Testis (tissue), 2 donors: ENCODE measurements at regions not wholly inside any gene's neighbourhood (a gene's known extent, or its start where the extent isn't known, plus 50 kb on each side); places are given as distances from the start of the nearest gene placed in this dataset.
"Not testable (repeated sequence)": the region's sequence is repeated elsewhere in the genome, so short reads cannot be mapped to it uniquely, and the experiment has no call there.

Experiments
- DNase-seq: peaks from one replicate; pipeline ENCODE4 v3.0.0-alpha.2; 2019
- H3K27ac ChIP-seq, 2 donors: fragments of 200-600 bp; sonication (generic); one replicate each; pipeline ENCODE4 v1.5.1; 2019
- H3K27me3 ChIP-seq: fragments of 200-600 bp; sonication (generic); one replicate; pipeline ENCODE4 v1.5.1; 2019
- H3K36me3 ChIP-seq: fragments of 200-600 bp; sonication (generic); one replicate; pipeline ENCODE4 v1.5.1; 2017; ENCODE audit warnings: low read depth; ENCODE audit errors: missing control alignments
- H3K4me1 ChIP-seq: fragments of 200-600 bp; sonication (generic); one replicate; pipeline ENCODE4 v1.5.1; 2019
- H3K4me3 ChIP-seq, 2 donors: fragments of 200-600 bp; sonication (generic); one replicate each; pipeline ENCODE4 v1.5.1; 2017 to 2019
- H3K9me3 ChIP-seq: fragments of 200-600 bp; sonication (generic); one replicate; pipeline ENCODE4 v1.5.1; 2017
- CTCF ChIP-seq, 3 experiments: fragments of 450-650 bp in 2 of 3; fragments of 200-600 bp in 1 of 3; sonication (generic) in 1 of 3; IDR thresholded peaks; one replicate each; pipeline ENCODE4 v1.5.1; 2016 to 2019; ENCODE audit warnings: antibody characterized with exemption in 3 of 3, mild to moderate bottlenecking in 2 of 3, moderate library complexity in 1 of 3
- POLR2A ChIP-seq: fragments of 450-650 bp; IDR thresholded peaks from one replicate; pipeline ENCODE4 v1.6.1; 2017; ENCODE audit warnings: antibody characterized with exemption, mild to moderate bottlenecking, moderate library complexity
- WGBS, 2 donors: methylation state at CpG; one replicate each; pipeline ENCODE4 v1.1.5; 2018; 5-methylcytosine and 5-hydroxymethylcytosine counted together
- intact Hi-C: fragments of 100-400 bp; cut with DNase I; formaldehyde crosslinking; loops from one replicate; pipeline ENCODE4 v1.15.1; 2023; ENCODE audit warnings: low total_unique reads

GRCh38 chr13:64704121-64704649 lies 2526.0 kb downstream of the PCDH9 start:
- H3K4me3 ChIP-seq, result no peak overlapping the region
- intact Hi-C loops, result no loop called here
- 63 to 67% methylated on average over 6 of the region's 6 CpGs for WGBS, 2 donors
- no peak for DNase-seq
- no peaks in the 10 kb centered on the region for H3K27me3 ChIP-seq
- H3K9me3 ChIP-seq, result no peaks in the 10 kb centered on the region
- H3K36me3 ChIP-seq, result no peaks in the 10 kb centered on the region
- H3K27ac ChIP-seq, result no peak overlapping the region
- TF ChIP-seq POLR2A (no peak), CTCF (IDR thresholded peaks at IDR 0.05) (no peak)
- no peaks in the 10 kb centered on the region for H3K4me1 ChIP-seq

- no peaks in the 10 kb centered on the region for H3K36me3 ChIP-seq
- no peaks in the 10 kb centered on the region for H3K27me3 ChIP-seq
- no peaks in the 10 kb centered on the region for H3K9me3 ChIP-seq
- H3K4me3 ChIP-seq, result no peak overlapping the region
- TF ChIP-seq CTCF (IDR thresholded peaks at IDR 0.05) (no peak), POLR2A (no peak)
- H3K4me1 ChIP-seq, result no peaks in the 10 kb centered on the region
- no peak overlapping the region for H3K27ac ChIP-seq
- intact Hi-C loops, result no loop called here
- no peak for DNase-seq
- 61 to 63% methylated on average over 2 of the region's 2 CpGs for WGBS, 2 donors
Measured at GRCh38 chr13:64697226-64697625, 2532.9 kb downstream of the PCDH9 start.

GRCh38 chr13:64688893-64689677 lies 2541.1 kb downstream of the PCDH9 start:
- Histone ChIP-seq H3K4me3 (no peak overlapping the region), H3K27me3 (no peaks in the 10 kb centered on the region)
- TF ChIP-seq CTCF (IDR thresholded peaks at IDR 0.05) (no peak), POLR2A (no peak)

GRCh38 chr13:64686536-64686935 lies 2543.6 kb downstream of the PCDH9 start:
- DNase-seq, H3K36me3 ChIP-seq, H3K9me3 ChIP-seq, H3K4me1 ChIP-seq, H3K27ac ChIP-seq, H3K27me3 ChIP-seq, H3K4me3 ChIP-seq, intact Hi-C loops: not testable (repeated sequence)
- 90 to 93% methylated on average over 4 of the region's 4 CpGs for WGBS, 2 donors

More at GRCh38 chr13:64688893-64689677, 2541.1 kb downstream of the PCDH9 start:
- Histone ChIP-seq H3K36me3 (no peaks in the 10 kb centered on the region), H3K9me3 (no peaks in the 10 kb centered on the region), H3K27ac (no peak overlapping the region), H3K4me1 (no peaks in the 10 kb centered on the region)
- 85 to 90% methylated on average over 4 of the region's 4 CpGs for WGBS, 2 donors
- no peak for DNase-seq
- intact Hi-C loops, result no loop called here

- Histone ChIP-seq H3K4me3 (no peak overlapping the region), H3K4me1 (no peaks in the 10 kb centered on the region), H3K27me3 (no peaks in the 10 kb centered on the region), H3K36me3 (no peaks in the 10 kb centered on the region), H3K27ac (no peak overlapping the region), H3K9me3 (no peaks in the 10 kb centered on the region)
- intact Hi-C loops, result no loop called here
- 73 to 77% methylated on average over 7 of the region's 7 CpGs for WGBS, 2 donors
- no peak for DNase-seq
- TF ChIP-seq CTCF (IDR thresholded peaks at IDR 0.05), result no peak
- no peak for TF ChIP-seq POLR2A
Measured at GRCh38 chr13:64684685-64685431, 2545.3 kb downstream of the PCDH9 start.
